OCI-LY1 (cell line): ENCODE measurements at regions not wholly inside any gene's neighbourhood (a gene's known extent, or its start where the extent isn't known, plus 50 kb on each side); places are given as distances from the start of the nearest gene placed in this dataset.

ENCODE experiments used
- H2AFZ ChIP-seq: fragments of 200-600 bp; sonication (generic), shearing (Covaris generic); 2 replicates; pipeline ENCODE4 v1.6.0; 2014; ENCODE audit warnings: antibody characterized with exemption, mild to moderate bottlenecking, low read length
- H3F3A ChIP-seq: fragments of 200-600 bp; sonication (generic), shearing (Covaris generic); 2 replicates; pipeline ENCODE4 v1.6.0; 2014; ENCODE audit warnings: mild to moderate bottlenecking, antibody characterized with exemption, low read length, moderate library complexity; ENCODE audit not compliant: insufficient read depth
- H3K27ac ChIP-seq: fragments of 200-600 bp; sonication (generic); 2 replicates; pipeline ENCODE4 v1.5.1; 2014; ENCODE audit warnings: low read length, mixed run types, mild to moderate bottlenecking, low read depth; ENCODE audit not compliant: poor library complexity, severe bottlenecking
- H3K27me3 ChIP-seq: fragments of 200-600 bp; sonication (generic); 2 replicates; pipeline ENCODE4 v1.6.0; 2014; ENCODE audit warnings: antibody characterized with exemption, mild to moderate bottlenecking, low read length, moderate library complexity; ENCODE audit not compliant: insufficient read depth
- H3K36me3 ChIP-seq: fragments of 200-600 bp; sonication (generic); 2 replicates; pipeline ENCODE4 v1.6.1; 2014; ENCODE audit warnings: mild to moderate bottlenecking, antibody characterized with exemption, low read length, moderate library complexity, mixed read lengths; ENCODE audit not compliant: insufficient read depth
- H3K4me1 ChIP-seq: fragments of 200-600 bp; sonication (generic); 2 replicates; pipeline ENCODE4 v1.5.1; 2014; ENCODE audit warnings: mild to moderate bottlenecking, low read length, moderate library complexity; ENCODE audit not compliant: insufficient read depth, severe bottlenecking
- H3K4me2 ChIP-seq: fragments of 200-600 bp; sonication (generic), shearing (Covaris generic); 2 replicates; pipeline ENCODE4 v1.6.1; 2014; ENCODE audit warnings: low read length
- H3K4me3 ChIP-seq: fragments of 200-600 bp; sonication (generic); 2 replicates; pipeline ENCODE4 v1.5.1; 2014; ENCODE audit warnings: low read length, low read depth, mild to moderate bottlenecking, mixed read lengths; ENCODE audit not compliant: poor library complexity, severe bottlenecking
- H3K79me2 ChIP-seq: fragments of 200-600 bp; shearing (Covaris generic); 2 replicates; pipeline ENCODE4 v1.6.1; 2016; ENCODE audit warnings: mixed run types, low read length, mixed read lengths; ENCODE audit not compliant: insufficient read depth
- H3K9ac ChIP-seq: fragments of 200-600 bp; sonication (generic), shearing (Covaris generic); 2 replicates; pipeline ENCODE4 v1.6.1; 2014; ENCODE audit warnings: mild to moderate bottlenecking, low read length, mixed read lengths
- H3K9me2 ChIP-seq: fragments of 200-600 bp; sonication (generic), shearing (Covaris generic); 2 replicates; pipeline ENCODE4 v1.6.1; 2014; ENCODE audit warnings: low read depth, mild to moderate bottlenecking, low read length, mixed read lengths
- H3K9me3 ChIP-seq: fragments of 200-600 bp; shearing (Covaris generic); 2 replicates; pipeline ENCODE4 v1.6.1; 2014; ENCODE audit warnings: low read length, mixed read lengths
- H4K20me1 ChIP-seq: fragments of 200-600 bp; sonication (generic), shearing (Covaris generic); 2 replicates; pipeline ENCODE4 v1.6.0; 2016; ENCODE audit warnings: mild to moderate bottlenecking, low read length; ENCODE audit not compliant: insufficient read depth
- EZH2 ChIP-seq: fragments of 200-600 bp; sonication (generic), shearing (Covaris generic); IDR thresholded peaks from 2 replicates; pipeline ENCODE4 v1.8.0; 2017; ENCODE audit warnings: borderline replicate concordance, mixed run types, mild to moderate bottlenecking, antibody characterized with exemption, low read length, moderate library complexity, mixed read lengths
- TF ChIP-seq, protein P1 (sequence below): fragments of 200-600 bp; sonication (generic), shearing (Covaris generic); IDR thresholded peaks from 2 replicates; pipeline ENCODE4 v1.5.1; 2017; ENCODE audit warnings: mild to moderate bottlenecking, antibody characterized with exemption, low read length, moderate library complexity, mixed read lengths

DNA sequence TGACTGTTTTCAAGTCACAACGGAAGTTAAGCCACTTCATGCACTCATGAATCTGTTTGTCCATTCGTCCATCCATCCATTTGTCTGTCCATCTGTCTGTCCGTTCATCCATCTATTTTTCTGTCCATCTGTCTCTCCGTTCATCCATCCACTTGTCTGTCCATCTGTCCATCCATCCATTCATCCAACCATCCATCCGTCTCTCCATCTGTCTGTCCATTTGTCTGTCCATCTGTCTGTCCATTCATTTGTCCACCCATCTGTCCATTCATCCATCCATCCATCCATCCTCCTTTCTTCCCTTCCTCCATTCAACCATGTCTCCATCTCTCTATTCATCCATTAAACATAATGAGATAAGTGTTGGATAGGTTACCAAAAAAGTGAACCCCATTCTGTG lies 123.5 kb upstream of the UQCRFS1 start:
- no peaks in the 10 kb centered on the region for H3K4me1 ChIP-seq
- H3K4me2 ChIP-seq: no peak overlapping the region
- no peaks in the 10 kb centered on the region for H3F3A ChIP-seq
- no peaks in the 10 kb centered on the region for H3K9me3 ChIP-seq
- no peak overlapping the region for H3K4me3 ChIP-seq
- no peaks in the 10 kb centered on the region for H4K20me1 ChIP-seq
- no peak overlapping the region for H3K27ac ChIP-seq
- no peak overlapping the region for H2AFZ ChIP-seq
- H3K27me3 ChIP-seq: no peaks in the 10 kb centered on the region
- no peak overlapping the region for H3K9ac ChIP-seq
- H3K9me2 ChIP-seq: no peaks in the 10 kb centered on the region
- no peaks in the 10 kb centered on the region for H3K36me3 ChIP-seq
- no peak for TF ChIP-seq EZH2
- TF ChIP-seq, protein P1, sequence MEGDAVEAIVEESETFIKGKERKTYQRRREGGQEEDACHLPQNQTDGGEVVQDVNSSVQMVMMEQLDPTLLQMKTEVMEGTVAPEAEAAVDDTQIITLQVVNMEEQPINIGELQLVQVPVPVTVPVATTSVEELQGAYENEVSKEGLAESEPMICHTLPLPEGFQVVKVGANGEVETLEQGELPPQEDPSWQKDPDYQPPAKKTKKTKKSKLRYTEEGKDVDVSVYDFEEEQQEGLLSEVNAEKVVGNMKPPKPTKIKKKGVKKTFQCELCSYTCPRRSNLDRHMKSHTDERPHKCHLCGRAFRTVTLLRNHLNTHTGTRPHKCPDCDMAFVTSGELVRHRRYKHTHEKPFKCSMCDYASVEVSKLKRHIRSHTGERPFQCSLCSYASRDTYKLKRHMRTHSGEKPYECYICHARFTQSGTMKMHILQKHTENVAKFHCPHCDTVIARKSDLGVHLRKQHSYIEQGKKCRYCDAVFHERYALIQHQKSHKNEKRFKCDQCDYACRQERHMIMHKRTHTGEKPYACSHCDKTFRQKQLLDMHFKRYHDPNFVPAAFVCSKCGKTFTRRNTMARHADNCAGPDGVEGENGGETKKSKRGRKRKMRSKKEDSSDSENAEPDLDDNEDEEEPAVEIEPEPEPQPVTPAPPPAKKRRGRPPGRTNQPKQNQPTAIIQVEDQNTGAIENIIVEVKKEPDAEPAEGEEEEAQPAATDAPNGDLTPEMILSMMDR: no peak
- H3K79me2 ChIP-seq: no peaks in the 10 kb centered on the region

DNA sequence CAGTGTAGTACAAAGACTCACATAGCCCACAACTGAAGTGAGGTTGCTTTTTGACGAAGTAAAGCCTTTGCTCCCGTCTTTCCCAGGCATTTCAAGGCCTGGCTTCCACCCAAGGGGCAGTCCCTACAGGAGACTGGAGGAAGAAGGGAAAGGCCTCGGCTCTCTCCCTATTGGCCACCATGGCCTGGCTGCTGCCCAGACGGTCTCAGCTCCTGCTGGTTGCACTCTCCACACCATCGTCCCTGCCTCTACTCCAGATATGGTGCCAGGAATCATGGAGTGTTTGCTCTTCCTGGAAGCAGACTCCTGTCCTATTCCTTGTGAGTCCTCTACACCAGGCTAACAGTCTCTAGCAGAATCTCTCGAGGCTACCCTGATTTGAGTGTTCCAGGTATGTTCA lies 124.1 kb upstream of the UQCRFS1 start:
- H3K79me2 ChIP-seq: no peaks in the 10 kb centered on the region
- H4K20me1 ChIP-seq: no peaks in the 10 kb centered on the region

DNA sequence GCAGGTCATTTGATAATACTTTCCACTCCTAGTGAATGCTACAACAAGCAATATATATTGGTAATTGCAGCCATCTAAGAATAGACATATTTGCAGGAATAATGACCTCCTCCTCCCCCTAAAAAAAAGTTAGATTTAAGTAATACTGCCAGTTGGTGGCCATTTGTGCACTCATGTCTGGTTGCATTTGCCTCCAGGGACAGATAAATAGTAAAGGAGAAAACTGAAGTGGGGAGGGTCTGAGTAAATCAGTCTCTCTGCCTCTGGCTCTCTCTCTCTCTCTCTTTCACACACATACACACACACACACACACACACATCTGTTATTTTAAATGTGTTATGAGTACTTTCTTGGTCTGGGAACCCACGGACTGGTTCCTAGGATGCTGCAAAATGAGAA lies 125.5 kb upstream of the UQCRFS1 start:
- no peak for TF ChIP-seq EZH2
- TF ChIP-seq, protein P1: no peak
- H3K27me3 ChIP-seq: no peaks in the 10 kb centered on the region
- no peak overlapping the region for H3K9ac ChIP-seq
- H3K79me2 ChIP-seq: no peaks in the 10 kb centered on the region
- no peaks in the 10 kb centered on the region for H3K9me2 ChIP-seq
- no peak overlapping the region for H3K4me3 ChIP-seq
- no peak overlapping the region for H3K27ac ChIP-seq
- H3K4me1 ChIP-seq: no peaks in the 10 kb centered on the region
- H3K36me3 ChIP-seq: no peaks in the 10 kb centered on the region
- H3K9me3 ChIP-seq: no peaks in the 10 kb centered on the region
- H4K20me1 ChIP-seq: no peaks in the 10 kb centered on the region
- H3F3A ChIP-seq: no peaks in the 10 kb centered on the region
- H3K4me2 ChIP-seq: no peak overlapping the region
- no peak overlapping the region for H2AFZ ChIP-seq

More for the DNA sequence above, 124.1 kb upstream of the UQCRFS1 start:
- H2AFZ ChIP-seq: no peak overlapping the region
- no peaks in the 10 kb centered on the region for H3K9me2 ChIP-seq
- H3K27ac ChIP-seq: no peak overlapping the region
- no peaks in the 10 kb centered on the region for H3F3A ChIP-seq
- TF ChIP-seq, protein P1: no peak
- no peak for TF ChIP-seq EZH2
- H3K9ac ChIP-seq: no peak overlapping the region
- no peaks in the 10 kb centered on the region for H3K4me1 ChIP-seq
- H3K4me2 ChIP-seq: no peak overlapping the region
- H3K4me3 ChIP-seq: no peak overlapping the region
- no peaks in the 10 kb centered on the region for H3K36me3 ChIP-seq
- no peaks in the 10 kb centered on the region for H3K27me3 ChIP-seq
- H3K9me3 ChIP-seq: no peaks in the 10 kb centered on the region
